HG03469 (cell line): ENCODE measurements at regions not wholly inside any gene's neighbourhood (a gene's known extent, or its start where the extent isn't known, plus 50 kb on each side); places are given as distances from the start of the nearest gene placed in this dataset.

Experiments
- ATAC-seq: cut with Tn5 transposase; IDR thresholded peaks from one replicate; pipeline ENCODE4 v1.9.1; 2021; ENCODE audit warnings: mild to moderate bottlenecking, moderate library complexity, moderate number of reproducible peaks; ENCODE audit not compliant: unreplicated experiment

- no peak for ATAC-seq
Measured at GRCh38 chr1:191857600-191857999, 300.7 kb upstream of the RGS18 start.

- ATAC-seq, result no peak
Measured at GRCh38 chr1:191865479-191865878, 292.8 kb upstream of the RGS18 start.

DNA sequence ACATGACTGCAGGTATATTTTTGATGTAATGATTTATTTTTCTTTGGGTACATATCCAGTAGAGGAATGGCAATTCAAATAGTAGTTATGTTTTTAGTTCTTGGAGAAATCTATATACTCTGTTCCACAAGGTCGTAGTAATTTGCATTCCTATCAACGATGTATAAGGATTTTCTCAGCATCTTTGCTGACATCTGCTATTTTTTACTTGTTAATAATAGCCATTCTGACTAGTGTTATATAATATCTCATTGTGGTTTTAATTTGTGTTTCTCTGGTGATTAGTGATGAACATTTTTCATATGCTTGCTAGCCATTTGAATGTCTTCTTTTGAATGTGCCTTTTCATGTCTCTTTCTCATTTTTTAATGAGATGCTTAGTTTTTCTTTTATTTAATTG lies 292.1 kb upstream of the RGS18 start:
- ATAC-seq, result no peak

DNA sequence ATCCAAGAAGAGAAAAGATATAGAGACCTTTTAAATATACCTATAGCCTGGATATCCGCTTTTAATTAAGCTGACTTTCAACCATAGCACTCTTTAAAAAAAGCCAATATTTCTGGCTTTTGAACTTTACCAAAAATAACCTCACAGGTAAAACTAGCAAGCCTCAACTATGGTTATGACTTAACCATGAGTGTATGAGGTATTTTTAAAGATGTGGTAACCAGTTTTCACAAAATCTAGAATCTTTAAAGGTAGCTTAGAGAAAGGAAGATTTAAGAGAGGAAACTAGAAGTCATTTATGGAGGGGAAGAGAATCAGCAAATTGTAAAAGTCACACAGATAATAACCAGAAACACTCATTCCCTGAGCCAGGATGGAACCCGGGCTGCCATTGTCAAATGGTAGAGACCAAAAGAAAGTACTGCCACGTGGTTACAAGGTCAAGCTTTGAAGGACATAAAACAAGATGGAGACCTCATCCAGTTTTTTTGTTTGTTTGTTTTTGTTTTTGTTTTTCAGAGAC lies 288.4 kb upstream of the RGS18 start:
- ATAC-seq, result no peak

GRCh38 chr1:191870490-191870889 lies 287.8 kb upstream of the RGS18 start:
- ATAC-seq, result no peak

DNA sequence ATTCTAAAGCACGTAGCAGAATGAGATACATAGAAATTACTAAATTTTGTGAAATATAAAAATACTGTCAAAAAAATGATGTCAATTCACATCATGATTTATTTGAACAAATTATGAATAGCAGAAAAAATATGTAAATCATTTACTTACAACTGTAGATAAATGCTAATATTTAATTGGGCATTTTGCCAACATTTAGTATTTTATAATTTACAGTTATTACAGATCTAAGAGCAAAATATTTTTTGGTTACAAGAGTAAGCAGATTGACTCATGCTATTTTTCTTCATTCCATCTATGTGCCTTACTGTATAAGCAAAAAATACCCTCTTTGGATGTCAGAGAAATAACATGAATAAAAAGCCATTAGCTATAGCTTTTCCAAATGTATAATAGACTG lies 282.3 kb upstream of the RGS18 start:
- ATAC-seq, result no peak

DNA sequence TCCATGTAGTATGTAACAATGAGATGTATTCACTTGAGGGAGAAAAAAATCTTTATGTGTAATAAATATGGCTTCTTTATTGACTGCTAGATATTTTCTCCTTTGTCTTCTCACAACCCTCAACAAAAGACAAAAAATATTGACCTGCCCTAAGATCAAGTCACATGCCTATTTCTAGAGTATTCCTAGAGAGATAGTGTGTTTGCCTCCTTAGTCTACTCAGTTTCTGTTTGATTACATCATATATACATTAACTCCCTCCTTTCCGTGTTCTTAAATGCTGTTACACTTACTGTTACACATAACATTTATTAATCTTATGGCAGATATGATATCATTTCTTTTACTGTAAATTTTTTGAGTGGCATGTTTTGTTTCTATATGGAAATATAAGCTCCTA lies 281.6 kb upstream of the RGS18 start:
- no peak for ATAC-seq

GRCh38 chr1:191882870-191883269 lies 275.4 kb upstream of the RGS18 start:
- no peak for ATAC-seq

GRCh38 chr1:191886977-191887376 lies 271.3 kb upstream of the RGS18 start:
- ATAC-seq, result no peak

DNA sequence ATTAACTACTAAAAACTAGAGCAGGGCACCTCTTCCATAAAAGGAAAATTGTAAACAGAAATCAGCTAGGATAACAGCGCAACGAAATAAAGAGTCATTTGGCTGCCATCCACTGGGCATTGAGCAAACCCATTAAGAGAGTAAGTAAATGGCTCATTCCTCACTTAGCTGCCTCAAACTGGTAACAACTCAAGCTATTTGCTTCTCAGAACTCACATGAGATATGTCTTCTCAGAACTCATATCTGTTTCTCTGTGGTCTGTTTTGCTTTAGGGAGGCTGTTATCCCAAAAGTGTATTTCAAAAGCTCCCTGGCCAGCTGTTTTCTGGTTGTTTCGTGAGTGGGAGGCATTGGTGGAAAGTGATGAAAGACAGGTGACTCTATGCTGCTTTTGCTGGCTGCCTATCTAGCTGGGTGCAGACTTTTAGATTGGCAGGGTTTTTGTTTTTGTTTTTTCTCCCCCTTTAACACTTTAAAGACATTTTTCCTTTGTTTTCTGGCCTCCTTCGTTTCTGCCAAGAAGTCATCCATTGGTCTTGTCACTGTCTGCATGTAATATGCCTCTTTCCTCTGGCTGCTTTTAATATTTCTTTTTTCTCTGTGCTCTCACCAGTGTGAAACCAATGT lies 269.2 kb upstream of the RGS18 start:
- no peak for ATAC-seq

DNA sequence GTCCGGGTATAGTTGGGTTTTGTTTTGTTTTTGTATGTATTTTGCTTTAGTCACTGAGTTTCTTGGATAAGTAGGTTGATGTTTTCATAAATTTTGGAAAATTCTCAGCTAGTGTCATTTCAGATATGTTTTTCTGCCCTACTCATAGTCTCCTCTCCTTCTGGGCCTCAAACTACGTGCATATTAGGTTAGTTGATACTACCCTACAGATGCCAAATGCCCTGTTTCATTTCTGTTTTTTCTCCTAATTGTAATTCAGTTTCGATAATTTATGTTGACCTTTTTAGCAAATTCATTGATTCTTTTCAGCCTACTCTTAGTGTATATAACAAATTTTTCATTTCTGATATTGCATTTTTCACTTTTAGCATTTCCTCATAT lies 268.6 kb upstream of the RGS18 start:
- ATAC-seq, result no peak

- no peak for ATAC-seq
Measured at GRCh38 chr1:191890433-191891088, 267.7 kb upstream of the RGS18 start.

DNA sequence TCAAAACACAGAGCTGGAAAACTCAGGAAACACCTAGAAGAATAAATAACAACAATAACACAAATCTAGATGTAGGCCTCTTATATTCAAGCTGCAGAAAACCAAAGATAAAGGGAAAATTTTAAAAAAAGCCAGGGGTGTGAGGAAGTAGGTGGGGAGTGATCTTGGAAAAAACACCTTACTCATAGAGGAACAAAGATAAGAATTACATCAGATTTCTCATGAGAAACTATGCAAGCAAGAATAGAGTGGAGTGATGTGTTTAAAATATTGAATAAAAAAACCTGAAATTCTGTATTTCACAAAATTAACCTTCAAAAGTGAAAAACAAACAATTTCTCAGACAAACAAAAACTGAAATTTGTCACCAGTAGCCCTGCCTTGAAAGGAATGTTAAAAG lies 265.5 kb upstream of the RGS18 start:
- ATAC-seq, result no peak

DNA sequence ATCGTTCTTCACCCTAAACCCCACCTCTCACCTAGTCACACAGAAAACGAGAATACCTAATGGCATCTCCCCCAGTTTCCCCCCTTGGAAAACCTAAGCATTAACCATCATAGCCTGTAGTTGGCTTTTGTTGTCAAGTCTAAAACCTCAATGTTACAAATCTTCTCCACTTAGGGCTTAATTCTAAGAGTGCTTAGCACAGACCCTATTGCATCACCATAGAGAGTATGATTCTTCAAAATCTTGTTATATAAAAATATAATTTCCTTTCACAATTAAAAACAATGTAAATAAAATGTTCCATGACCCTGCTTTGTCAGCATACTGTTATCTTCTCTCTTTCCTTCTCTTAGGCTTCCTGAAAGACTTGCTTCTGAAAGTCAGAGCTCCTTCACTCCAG lies 263.2 kb upstream of the RGS18 start:
- no peak for ATAC-seq

DNA sequence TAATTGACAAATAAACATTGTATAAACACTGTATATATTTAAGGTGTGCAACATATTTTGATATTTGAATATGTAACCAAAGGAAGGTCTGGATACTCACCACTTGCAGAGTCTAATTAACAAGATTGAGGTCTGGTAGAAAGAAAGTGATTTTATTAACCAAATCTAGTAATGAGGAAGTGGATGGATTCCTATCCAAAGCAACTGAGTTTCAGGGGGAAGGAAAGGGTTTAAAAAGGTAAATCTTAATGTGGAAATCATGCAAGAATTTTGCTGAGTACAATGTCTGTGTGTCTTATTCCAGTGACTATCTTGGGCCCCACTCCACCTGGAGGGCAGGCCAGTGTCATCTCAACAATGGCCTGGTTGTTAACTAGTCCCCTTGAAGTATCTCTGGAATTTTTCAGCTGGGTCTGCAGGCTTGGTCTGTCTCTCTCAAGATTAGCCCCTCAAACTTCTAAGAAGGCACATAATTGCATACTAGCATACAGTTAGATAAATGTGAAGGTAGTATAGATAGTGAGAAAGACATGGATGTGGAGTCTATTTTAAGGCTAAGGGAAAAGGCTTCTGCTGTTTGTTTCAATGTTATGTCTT lies 262.7 kb upstream of the RGS18 start:
- no peak for ATAC-seq

GRCh38 chr1:191897134-191897533 lies 261.1 kb upstream of the RGS18 start:
- ATAC-seq, result no peak

GRCh38 chr1:191901651-191902050 lies 256.6 kb upstream of the RGS18 start:
- ATAC-seq, result no peak

DNA sequence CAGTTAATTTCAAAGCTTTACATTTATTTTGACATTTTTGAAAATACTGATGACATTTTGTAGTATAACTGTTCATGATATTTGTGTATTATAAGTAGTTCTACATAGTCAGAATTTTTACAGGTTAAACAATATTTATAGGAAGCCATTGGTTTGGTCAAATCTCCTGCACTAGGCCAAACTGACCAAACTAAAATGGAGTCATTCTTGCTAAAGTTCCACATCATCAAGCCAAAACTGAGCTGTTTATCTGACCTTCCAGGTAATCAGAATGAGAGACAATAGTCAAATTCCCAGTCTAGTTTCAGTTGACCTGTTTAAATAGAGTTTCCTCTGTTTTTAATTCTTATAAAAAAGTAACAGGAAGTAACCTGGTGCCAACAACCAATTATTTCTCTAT lies 253.3 kb upstream of the RGS18 start:
- ATAC-seq, result no peak

DNA sequence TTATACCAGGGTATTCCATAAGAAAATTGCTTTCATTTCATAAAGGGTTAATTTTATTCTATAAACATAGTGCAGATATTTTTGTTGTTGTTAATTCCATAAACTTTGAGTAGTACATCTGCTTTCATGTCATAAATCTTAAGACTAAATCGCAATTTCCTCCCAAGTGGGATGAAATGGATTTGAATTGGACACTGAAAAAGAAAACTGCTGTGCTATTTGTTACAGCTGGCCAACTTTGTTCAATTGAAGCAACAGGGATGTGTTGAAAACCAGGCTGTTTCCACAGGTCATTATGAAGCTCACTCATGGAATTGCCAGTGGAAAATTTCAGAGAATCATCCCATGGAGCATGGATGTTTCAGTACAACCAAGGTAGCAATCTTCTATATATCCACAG lies 252.5 kb upstream of the RGS18 start:
- no peak for ATAC-seq

GRCh38 chr1:191907121-191907520 lies 251.1 kb upstream of the RGS18 start:
- no peak for ATAC-seq

GRCh38 chr1:191910245-191910644 lies 248.0 kb upstream of the RGS18 start:
- no peak for ATAC-seq

DNA sequence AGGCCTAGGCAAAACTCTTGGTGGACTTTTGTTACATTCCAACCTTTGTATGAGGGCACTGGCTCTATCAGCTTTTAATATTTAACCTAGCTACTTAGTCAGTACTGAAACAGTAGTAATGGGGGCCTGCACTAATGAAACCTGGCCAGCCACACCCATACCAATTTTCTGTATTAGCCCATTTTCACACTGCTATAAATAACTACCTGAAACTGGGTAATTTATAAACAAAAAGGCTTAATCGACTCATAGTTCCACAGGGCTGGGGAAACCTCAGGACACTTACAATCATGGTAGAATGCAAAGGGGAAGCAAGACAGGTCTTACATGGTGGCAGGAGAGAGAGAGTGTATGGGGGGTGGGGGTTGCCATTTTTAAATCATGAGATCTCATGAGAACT lies 245.7 kb upstream of the RGS18 start:
- ATAC-seq, result no peak
